ENCODE measurements at regions not wholly inside any gene's neighbourhood (a gene's known extent, or its start where the extent isn't known, plus 50 kb on each side); places are given as distances from the start of the nearest gene placed in this dataset.
A peak's percentile ranks its signal among the peaks of the same experiment; 100 is the strongest.

DNA sequence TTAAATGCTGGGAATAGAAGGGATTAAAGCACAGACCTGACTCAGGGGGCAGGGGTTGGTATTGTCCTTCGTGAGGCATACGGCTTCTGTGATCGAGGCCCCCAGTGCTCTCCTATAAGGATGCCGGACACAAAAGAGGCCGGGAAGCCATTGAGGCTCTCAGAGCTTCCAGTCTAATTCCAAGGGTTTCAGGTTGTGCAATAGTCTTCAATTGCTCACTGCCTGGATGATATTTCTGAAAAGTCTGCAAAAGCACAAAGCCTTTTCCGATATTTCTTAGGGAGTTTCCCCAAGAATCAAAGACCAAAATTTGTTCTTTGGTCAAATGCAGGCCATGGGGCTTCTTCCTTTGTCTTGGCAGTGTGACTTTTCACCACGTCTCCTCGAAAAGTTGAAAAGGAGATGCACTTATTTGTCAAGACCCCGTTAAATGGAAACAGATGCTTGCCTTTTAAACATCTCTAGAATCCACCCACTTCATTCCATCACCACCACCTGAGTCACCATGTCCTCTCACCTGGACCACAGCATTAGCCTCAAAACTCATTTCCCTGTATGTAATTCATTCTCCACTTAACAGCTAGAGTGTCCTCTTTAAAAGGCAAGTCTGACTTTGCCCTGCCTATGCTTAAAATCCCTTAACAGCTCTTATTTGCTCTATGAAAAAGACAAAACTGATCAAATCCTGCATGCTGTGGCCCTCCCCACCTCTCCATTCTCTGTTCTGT, 134.8 kb upstream of the NAMPT start:
- Mint-ChIP-seq H3K4me1 (ENCODE audit: low read depth) (peaks cover 64% of the 10 kb centered on the region), H3K9me3 (peaks cover 27% of the 10 kb centered on the region), H3K27ac (peak overlapping the region; percentile 1), H3K4me3 (ENCODE audit: low read depth) (no peak overlapping the region), H3K27me3 (ENCODE audit: low read depth) (no peaks in the 10 kb centered on the region), H3K36me3 (ENCODE audit: low read depth) (peaks cover 13% of the 10 kb centered on the region)
- no peak for DNase-seq (ENCODE audit: low spot score)
- intact Hi-C loops (cut with micrococcal nuclease), result loop anchor here (5.0 kb wide), 1 partner anchor 353 kb away; no protein-coding TSS in a partner anchor

DNA sequence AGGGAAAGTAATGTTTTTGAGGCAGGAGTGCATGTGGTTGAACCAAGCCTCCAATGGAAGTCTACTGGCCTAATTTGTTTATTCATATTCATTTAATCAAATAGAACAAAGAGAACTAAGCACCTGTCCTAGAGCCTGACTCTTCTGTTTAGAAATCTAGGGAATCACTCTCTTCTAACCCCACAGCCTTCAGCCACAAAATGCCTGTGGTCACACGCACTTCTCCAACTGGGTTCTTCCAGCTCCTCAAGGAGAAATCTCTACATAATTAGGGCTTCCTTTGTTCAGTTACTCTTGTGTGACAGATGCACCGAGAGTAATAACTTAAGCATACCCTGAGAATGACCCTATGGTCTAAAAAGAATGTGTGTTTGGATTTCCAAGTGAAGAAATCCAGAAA, 133.7 kb upstream of the NAMPT start:
- H3K9me3 Mint-ChIP-seq, result peaks cover 27% of the 10 kb centered on the region
- H3K4me1 Mint-ChIP-seq (ENCODE audit: low read depth), result peaks cover 53% of the 10 kb centered on the region
- H3K27ac Mint-ChIP-seq, result no peak overlapping the region

DNA sequence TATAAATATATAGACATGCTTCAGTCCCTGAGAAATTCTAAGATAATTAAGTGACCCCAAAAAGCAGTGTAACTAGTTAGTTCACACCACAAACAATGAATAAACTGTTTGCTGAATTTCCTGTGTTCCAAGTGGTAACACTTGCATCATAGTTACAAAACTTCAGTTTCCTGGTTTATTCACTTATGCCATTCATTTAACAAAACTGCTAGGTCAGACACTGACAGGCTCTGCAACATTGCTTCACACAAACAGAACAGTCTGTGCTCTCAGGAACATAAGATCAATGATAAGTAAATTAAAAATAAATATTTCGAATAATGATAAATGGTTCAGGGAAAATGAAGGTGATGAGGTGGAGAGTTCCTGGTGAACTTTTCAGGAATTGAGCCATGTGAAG, 133.3 kb upstream of the NAMPT start:
- peaks cover 13% of the 10 kb centered on the region for H3K36me3 Mint-ChIP-seq (ENCODE audit: low read depth)
- H3K27me3 Mint-ChIP-seq (ENCODE audit: low read depth), result no peaks in the 10 kb centered on the region
- peaks cover 27% of the 10 kb centered on the region for H3K9me3 Mint-ChIP-seq
- H3K27ac Mint-ChIP-seq, result no peak overlapping the region
- intact Hi-C loops (cut with micrococcal nuclease), result no loop called here
- H3K4me1 Mint-ChIP-seq (ENCODE audit: low read depth), result peaks cover 48% of the 10 kb centered on the region
- no peak overlapping the region for H3K4me3 Mint-ChIP-seq (ENCODE audit: low read depth)
- no peak for DNase-seq (ENCODE audit: low spot score)

More for the DNA sequence above, 133.7 kb upstream of the NAMPT start:
- peaks cover 13% of the 10 kb centered on the region for H3K36me3 Mint-ChIP-seq (ENCODE audit: low read depth)
- H3K27me3 Mint-ChIP-seq (ENCODE audit: low read depth), result no peaks in the 10 kb centered on the region
- intact Hi-C loops (cut with micrococcal nuclease), result no loop called here
- H3K4me3 Mint-ChIP-seq (ENCODE audit: low read depth), result no peak overlapping the region
- no peak for DNase-seq (ENCODE audit: low spot score)

DNA sequence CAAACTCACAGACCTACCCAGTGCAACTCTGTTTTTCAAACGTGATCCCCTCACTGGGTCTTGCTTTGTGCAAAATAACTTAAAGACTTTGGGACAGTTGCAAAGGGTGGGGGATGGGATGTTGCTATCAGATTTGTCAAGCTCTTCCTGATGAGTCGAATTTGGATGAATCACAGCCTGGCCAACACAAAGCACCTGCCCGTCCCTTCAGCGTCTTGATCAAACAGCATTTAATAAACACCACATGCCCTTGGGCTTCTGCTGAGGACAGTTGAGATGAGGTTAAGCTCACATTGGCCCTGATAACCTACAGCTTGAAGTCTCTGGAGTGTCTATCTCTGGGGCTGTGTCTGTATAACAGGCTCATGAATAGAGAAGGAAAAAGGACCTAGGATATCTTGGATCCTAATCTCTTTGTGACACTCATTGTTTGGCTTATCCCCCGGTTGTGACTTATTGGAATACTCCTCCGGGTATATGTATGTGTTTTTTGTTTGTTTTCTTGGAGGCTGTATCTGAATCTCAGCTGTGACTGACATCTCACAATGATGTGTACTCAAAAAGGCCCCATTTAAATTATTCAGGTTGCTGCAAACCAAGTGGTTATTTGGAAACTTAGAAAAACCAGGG, 132.6 kb upstream of the NAMPT start:
- Mint-ChIP-seq H3K4me1 (ENCODE audit: low read depth) (peaks cover 42% of the 10 kb centered on the region), H3K9me3 (peaks cover 27% of the 10 kb centered on the region), H3K27me3 (ENCODE audit: low read depth) (peaks cover 2% of the 10 kb centered on the region), H3K36me3 (ENCODE audit: low read depth) (peaks cover 13% of the 10 kb centered on the region), H3K4me3 (ENCODE audit: low read depth) (no peak overlapping the region), H3K27ac (no peak overlapping the region)
- intact Hi-C loops (cut with micrococcal nuclease), result no loop called here
- DNase-seq (ENCODE audit: low spot score), result no peak

- Mint-ChIP-seq H3K36me3 (ENCODE audit: low read depth) (peaks cover 13% of the 10 kb centered on the region), H3K4me1 (ENCODE audit: low read depth) (peaks cover 33% of the 10 kb centered on the region), H3K27ac (no peak overlapping the region), H3K9me3 (peaks cover 27% of the 10 kb centered on the region), H3K27me3 (ENCODE audit: low read depth) (peaks cover 5% of the 10 kb centered on the region), H3K4me3 (ENCODE audit: low read depth) (no peak overlapping the region)
- intact Hi-C loops (cut with micrococcal nuclease), result no loop called here
- DNase-seq (ENCODE audit: low spot score), result no peak
Observed at GRCh38 chr7:106416430-106416829, 131.6 kb upstream of the NAMPT start.

GRCh38 chr7:106415433-106415832, 130.7 kb upstream of the NAMPT start:
- intact Hi-C loops (cut with micrococcal nuclease), result no loop called here
- H3K27me3 Mint-ChIP-seq (ENCODE audit: low read depth), result peaks cover 5% of the 10 kb centered on the region
- H3K9me3 Mint-ChIP-seq, result peaks cover 27% of the 10 kb centered on the region
- no peak overlapping the region for H3K4me3 Mint-ChIP-seq (ENCODE audit: low read depth)
- H3K36me3 Mint-ChIP-seq (ENCODE audit: low read depth), result peaks cover 13% of the 10 kb centered on the region
- DNase-seq (ENCODE audit: low spot score), result no peak
- peaks cover 31% of the 10 kb centered on the region for H3K4me1 Mint-ChIP-seq (ENCODE audit: low read depth)
- H3K27ac Mint-ChIP-seq, result no peak overlapping the region

- H3K27ac Mint-ChIP-seq, result no peak overlapping the region
- peaks cover 31% of the 10 kb centered on the region for H3K9me3 Mint-ChIP-seq
- intact Hi-C loops (cut with micrococcal nuclease), result no loop called here
- H3K36me3 Mint-ChIP-seq (ENCODE audit: low read depth), result peaks cover 13% of the 10 kb centered on the region
- DNase-seq (ENCODE audit: low spot score), result no peak
- no peak overlapping the region for H3K4me3 Mint-ChIP-seq (ENCODE audit: low read depth)
- peaks cover 14% of the 10 kb centered on the region for H3K4me1 Mint-ChIP-seq (ENCODE audit: low read depth)
- peaks cover 5% of the 10 kb centered on the region for H3K27me3 Mint-ChIP-seq (ENCODE audit: low read depth)
Observed at GRCh38 chr7:106413446-106413845, 128.7 kb upstream of the NAMPT start.

DNA sequence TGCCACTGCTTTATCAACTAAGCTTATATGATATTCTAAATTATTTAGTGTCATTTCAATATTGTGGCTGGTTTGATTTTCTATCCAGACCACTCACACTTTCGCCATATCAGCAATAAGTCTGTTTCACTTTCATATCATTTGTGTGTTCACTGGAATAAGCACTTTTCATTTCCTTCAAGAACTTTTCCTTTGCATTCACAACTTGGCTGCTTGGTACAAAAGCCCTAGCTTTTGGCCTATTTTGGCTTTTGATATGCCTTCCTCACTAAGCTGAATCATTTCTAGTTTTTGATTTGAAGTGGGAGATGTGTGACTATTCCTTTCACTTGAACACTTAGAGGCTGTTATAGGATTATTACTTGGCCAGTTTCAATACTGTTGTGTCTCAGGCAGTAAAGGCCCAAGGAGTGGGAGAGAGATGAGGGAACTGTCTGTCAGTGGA, 120.9 kb upstream of the NAMPT start:
- peaks cover 14% of the 10 kb centered on the region for H3K9me3 Mint-ChIP-seq
- peak overlapping the region; percentile 67 for H3K27ac Mint-ChIP-seq
- peaks cover 28% of the 10 kb centered on the region for H3K4me1 Mint-ChIP-seq (ENCODE audit: low read depth)
- H3K4me3 Mint-ChIP-seq (ENCODE audit: low read depth), result no peak overlapping the region
- DNase-seq (ENCODE audit: low spot score), result no peak
- intact Hi-C loops (cut with micrococcal nuclease), result loop anchor here (1.0 to 5.0 kb wide), 7 partner anchors 20 to 148 kb away; no protein-coding TSS in a partner anchor
- peaks cover 3% of the 10 kb centered on the region for H3K36me3 Mint-ChIP-seq (ENCODE audit: low read depth)
- H3K27me3 Mint-ChIP-seq (ENCODE audit: low read depth), result peaks cover 4% of the 10 kb centered on the region

GRCh38 chr7:106402898-106403297, 118.1 kb upstream of the NAMPT start:
- Mint-ChIP-seq H3K4me3 (ENCODE audit: low read depth) (no peak overlapping the region), H3K27ac (no peak overlapping the region), H3K4me1 (ENCODE audit: low read depth) (peaks cover 24% of the 10 kb centered on the region), H3K27me3 (ENCODE audit: low read depth) (peaks cover 16% of the 10 kb centered on the region), H3K9me3 (peaks cover 10% of the 10 kb centered on the region), H3K36me3 (ENCODE audit: low read depth) (peaks cover 3% of the 10 kb centered on the region)
- intact Hi-C loops (cut with micrococcal nuclease), result no loop called here
- DNase-seq (ENCODE audit: low spot score), result no peak

DNA sequence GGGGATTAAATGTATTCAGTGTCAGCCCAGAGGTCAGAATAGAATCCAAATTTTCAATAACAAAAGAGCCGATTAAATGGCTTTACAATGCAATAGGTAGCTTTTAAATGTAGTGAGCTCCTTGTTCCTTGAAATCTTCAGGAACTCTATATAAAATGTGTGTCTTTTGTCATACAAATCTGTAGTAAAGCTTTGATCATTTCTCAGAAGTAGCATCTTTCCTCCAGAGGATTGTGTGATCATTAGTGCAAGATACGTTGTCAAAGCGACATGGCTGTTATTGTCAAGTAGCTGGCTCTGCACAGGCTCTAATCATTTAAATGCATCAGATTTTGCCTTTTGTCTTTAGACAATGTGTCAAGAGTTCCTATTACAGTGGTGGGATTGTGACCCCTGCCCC, 116.1 kb upstream of the NAMPT start:
- intact Hi-C loops (cut with micrococcal nuclease), result no loop called here
- H3K4me1 Mint-ChIP-seq (ENCODE audit: low read depth), result peaks cover 15% of the 10 kb centered on the region
- no peak for DNase-seq (ENCODE audit: low spot score)
- H3K27me3 Mint-ChIP-seq (ENCODE audit: low read depth), result peaks cover 22% of the 10 kb centered on the region
- H3K9me3 Mint-ChIP-seq, result peaks cover 10% of the 10 kb centered on the region
- no peak overlapping the region for H3K4me3 Mint-ChIP-seq (ENCODE audit: low read depth)
- H3K36me3 Mint-ChIP-seq (ENCODE audit: low read depth), result peaks cover 3% of the 10 kb centered on the region
- H3K27ac Mint-ChIP-seq, result no peak overlapping the region

DNA sequence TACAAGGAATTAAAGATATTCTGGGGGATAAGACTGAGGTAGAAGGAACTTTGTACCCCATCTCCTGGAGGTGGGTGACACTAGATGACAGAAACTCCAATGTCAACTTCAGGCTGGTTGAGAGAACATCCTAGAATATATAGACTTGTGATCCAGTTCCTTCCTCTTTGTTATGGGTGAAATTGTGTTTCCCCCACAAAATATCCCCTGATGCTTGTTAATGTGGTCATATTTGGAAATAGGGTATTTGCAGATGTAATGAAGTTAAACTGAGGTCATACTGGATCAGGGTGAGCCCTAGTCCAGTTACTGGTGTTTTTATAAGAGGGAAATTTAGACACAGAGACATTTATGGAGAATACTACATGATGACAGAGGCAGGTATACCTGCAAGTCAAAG, 114.0 kb upstream of the NAMPT start:
- H3K27me3 Mint-ChIP-seq (ENCODE audit: low read depth), result peaks cover 34% of the 10 kb centered on the region
- intact Hi-C loops (cut with micrococcal nuclease), result no loop called here

GRCh38 chr7:106397994-106398393, 113.2 kb upstream of the NAMPT start:
- no peak for DNase-seq (ENCODE audit: low spot score)
- Mint-ChIP-seq H3K4me1 (ENCODE audit: low read depth) (peaks cover 4% of the 10 kb centered on the region), H3K27ac (no peak overlapping the region), H3K27me3 (ENCODE audit: low read depth) (peaks cover 34% of the 10 kb centered on the region), H3K9me3 (no peaks in the 10 kb centered on the region), H3K4me3 (ENCODE audit: low read depth) (no peak overlapping the region), H3K36me3 (ENCODE audit: low read depth) (no peaks in the 10 kb centered on the region)
- intact Hi-C loops (cut with micrococcal nuclease), result no loop called here

More for the DNA sequence above, 114.0 kb upstream of the NAMPT start:
- Mint-ChIP-seq H3K27ac (no peak overlapping the region), H3K4me3 (ENCODE audit: low read depth) (no peak overlapping the region), H3K4me1 (ENCODE audit: low read depth) (peaks cover 4% of the 10 kb centered on the region), H3K9me3 (peaks cover 6% of the 10 kb centered on the region), H3K36me3 (ENCODE audit: low read depth) (no peaks in the 10 kb centered on the region)
- no peak for DNase-seq (ENCODE audit: low spot score)

- Mint-ChIP-seq H3K36me3 (ENCODE audit: low read depth) (no peaks in the 10 kb centered on the region), H3K4me1 (ENCODE audit: low read depth) (peaks cover 4% of the 10 kb centered on the region), H3K9me3 (no peaks in the 10 kb centered on the region), H3K4me3 (ENCODE audit: low read depth) (no peak overlapping the region), H3K27me3 (ENCODE audit: low read depth) (peaks cover 28% of the 10 kb centered on the region), H3K27ac (no peak overlapping the region)
- intact Hi-C loops (cut with micrococcal nuclease), result no loop called here
- DNase-seq (ENCODE audit: low spot score), result no peak
Observed at GRCh38 chr7:106394526-106394925, 109.7 kb upstream of the NAMPT start.
